Pancreas (tissue), 10 donors: ENCODE measurements at regions not wholly inside any gene's neighbourhood (a gene's known extent, or its start where the extent isn't known, plus 50 kb on each side); places are given as distances from the start of the nearest gene placed in this dataset.

Source experiments
- ATAC-seq, 4 donors: fragments of 200-7000 bp; cut with Tn5 transposase; one replicate each; pipeline versions ENCODE4 v1.8.0 to v1.9.1; 2020; ENCODE audit warnings: mild to moderate bottlenecking in 4 of 4, moderate library complexity in 4 of 4
- DNase-seq, 6 donors: peaks; one replicate each; pipeline ENCODE4 v3.0.0-alpha.2; 2020
- FAIRE-seq: peaks from 2 replicates; lab custom pipeline; 2012; peaks lifted over from hg19 to GRCh38; lab: Jason Lieb, UNC
- H3K27ac ChIP-seq, 4 donors: fragments of 200-600 bp; sonication (generic); 1 replicate in 3 of 4; 2 replicates in 1 of 4; pipeline versions ENCODE4 v1.5.0 to v1.8.0; 2020
- H3K27me3 ChIP-seq, 4 donors: fragments of 200-600 bp; one replicate each; pipeline ENCODE4 v1.8.0; 2021
- H3K36me3 ChIP-seq, 3 donors: fragments of 200-600 bp; sonication (generic) in 1 of 3; one replicate each; pipeline versions ENCODE4 v1.5.0 to v1.8.0; 2020 to 2021
- H3K4me1 ChIP-seq, 3 donors: fragments of 200-600 bp; one replicate each; pipeline ENCODE4 v1.8.0; 2021
- H3K4me3 ChIP-seq, 4 donors: fragments of 200-600 bp; sonication (generic) in 2 of 4; one replicate each; pipeline versions ENCODE4 v1.5.0 to v1.8.0; 2020 to 2021
- H3K9me3 ChIP-seq, 4 donors: fragments of 200-600 bp; one replicate each; pipeline ENCODE4 v1.8.0; 2021
- CTCF ChIP-seq, 4 donors: fragments of 200-600 bp; sonication (generic) in 3 of 4; IDR thresholded peaks; one replicate each; pipeline versions ENCODE4 v1.5.0 to v1.8.0; 2021; ENCODE audit warnings: antibody characterized with exemption in 4 of 4
- WGBS, 2 donors: extraction: QIAGEN DNeasy Blood & Tissue Kit; methylation state at CpG; one replicate each; pipeline ENCODE4 v1.1.7; 2013; 5-methylcytosine and 5-hydroxymethylcytosine counted together
- intact Hi-C, 3 donors: fragments of 100-400 bp; cut with DNase I; formaldehyde crosslinking; loops; one replicate each; pipeline versions ENCODE4 v1.11.1 to v1.14.2; 2022
- donor health status: healthy with polysubstance abuse.
- donor health status: DM: no; HTN: no; CAD: no; lungs with moderate emphysema.
- donor health status: DM: no; HTN: no; CAD: no.
- donor health status: control.
- donor health status: control.
- donor health status: Bipolar disorder and iron deficiency.
- donor health status: DM: yes; HTN: yes; CAD: no.
- donor health status: DM: no; HTN: no; CAD: no.
- donor health status: DM: no; HTN: no; CAD: no.
- donor health status: DM: yes; HTN: yes; CAD: no.

- no peak for DNase-seq
- Histone ChIP-seq H3K36me3 (no peaks in the 10 kb centered on the region), H3K4me3 (no peak overlapping the region), H3K4me1 (peaks cover 0 to 3% (median 0%) of the 10 kb centered on the region in 3 donors), H3K27me3 (no peaks in the 10 kb centered on the region), H3K27ac (no peak overlapping the region), H3K9me3 (no peaks in the 10 kb centered on the region)
- TF ChIP-seq CTCF (IDR thresholded peaks at IDR 0.05) = no peak
- WGBS, 2 donors = 71% methylated on average over 4 of the region's 4 CpGs
- ATAC-seq = no peak
- intact Hi-C loops = no loop called here
- no peak for FAIRE-seq
These were observed 103.4 kb upstream of the RALGAPA2 start for GRCh38 chr20:20815711-20816455.

GRCh38 chr20:20814685-20815084 lies 102.2 kb upstream of the RALGAPA2 start:
- intact Hi-C loops = no loop called here
- DNase-seq (no peak), ATAC-seq (peak in 2 of 4 donors; percentile 28 to 30), FAIRE-seq (no peak)
- TF ChIP-seq CTCF (IDR thresholded peaks at IDR 0.05) = no peak
- Histone ChIP-seq H3K4me3 (no peak overlapping the region), H3K4me1 (peaks cover 0 to 3% (median 0%) of the 10 kb centered on the region in 3 donors), H3K9me3 (no peaks in the 10 kb centered on the region), H3K36me3 (no peaks in the 10 kb centered on the region), H3K27ac (no peak overlapping the region), H3K27me3 (no peaks in the 10 kb centered on the region)
- 56 to 64% methylated on average over 4 of the region's 4 CpGs for WGBS, 2 donors

- Histone ChIP-seq H3K36me3 (no peaks in the 10 kb centered on the region), H3K27me3 (no peaks in the 10 kb centered on the region), H3K27ac (no peak overlapping the region), H3K9me3 (no peaks in the 10 kb centered on the region), H3K4me1 (peaks cover 0 to 3% (median 0%) of the 10 kb centered on the region in 3 donors), H3K4me3 (no peak overlapping the region)
- DNase-seq (no peak), FAIRE-seq (no peak), ATAC-seq (no peak)
- TF ChIP-seq CTCF (IDR thresholded peaks at IDR 0.05) = no peak
- intact Hi-C loops = no loop called here
- WGBS, 2 donors = 59 to 81% methylated on average over 5 of the region's 5 CpGs
These were observed 99.7 kb upstream of the RALGAPA2 start for GRCh38 chr20:20812136-20812535.

GRCh38 chr20:20808016-20808415 lies 95.6 kb upstream of the RALGAPA2 start:
- 51 to 74% methylated on average over 4 of the region's 4 CpGs for WGBS, 2 donors
- intact Hi-C loops = no loop called here
- no peak for TF ChIP-seq CTCF (IDR thresholded peaks at IDR 0.05)
- Histone ChIP-seq H3K4me1 (no peaks in the 10 kb centered on the region), H3K9me3 (no peaks in the 10 kb centered on the region), H3K27ac (no peak overlapping the region), H3K4me3 (no peak overlapping the region), H3K36me3 (no peaks in the 10 kb centered on the region), H3K27me3 (no peaks in the 10 kb centered on the region)
- FAIRE-seq = no peak
- no peak for ATAC-seq
- DNase-seq = no peak
